HG03558 (cell line): ENCODE measurements at regions not wholly inside any gene's neighbourhood (a gene's known extent, or its start where the extent isn't known, plus 50 kb on each side); places are given as distances from the start of the nearest gene placed in this dataset.

Experiments used
- ATAC-seq: cut with Tn5 transposase; IDR thresholded peaks from one replicate; pipeline ENCODE4 v1.9.1; 2021; ENCODE audit warnings: moderate number of reproducible peaks; ENCODE audit not compliant: unreplicated experiment; ENCODE audit errors: extremely low read depth

- ATAC-seq, result no peak
Observed at GRCh38 chrX:98480606-98481005, 1596.9 kb downstream of the RPA4 start.

- no peak for ATAC-seq
Observed at GRCh38 chrX:98481636-98482035, 1597.9 kb downstream of the RPA4 start.

- ATAC-seq, result no peak
Observed at GRCh38 chrX:98490670-98491069, 1607.0 kb downstream of the RPA4 start.

GRCh38 chrX:98501426-98501825 lies 1617.7 kb downstream of the RPA4 start:
- no peak for ATAC-seq

GRCh38 chrX:98506907-98507306 lies 1623.2 kb downstream of the RPA4 start:
- no peak for ATAC-seq

- ATAC-seq, result no peak
Observed at GRCh38 chrX:98514032-98514431, 1630.3 kb downstream of the RPA4 start.

- no peak for ATAC-seq
Observed at GRCh38 chrX:98516120-98516519, 1632.4 kb downstream of the RPA4 start.

GRCh38 chrX:98523026-98523425 lies 1639.3 kb downstream of the RPA4 start:
- ATAC-seq, result no peak

GRCh38 chrX:98523521-98523920 lies 1639.8 kb downstream of the RPA4 start:
- no peak for ATAC-seq

- no peak for ATAC-seq
Observed at GRCh38 chrX:98548519-98548918, 1664.8 kb downstream of the RPA4 start.

GRCh38 chrX:98568795-98569194 lies 1685.1 kb downstream of the RPA4 start:
- ATAC-seq, result no peak

GRCh38 chrX:98605941-98606340 lies 1722.2 kb downstream of the RPA4 start:
- ATAC-seq, result no peak

GRCh38 chrX:98607739-98608138 lies 1724.0 kb downstream of the RPA4 start:
- no peak for ATAC-seq

GRCh38 chrX:98627645-98628044 lies 1743.9 kb downstream of the RPA4 start:
- no peak for ATAC-seq

- ATAC-seq, result no peak
Observed at GRCh38 chrX:98637451-98637850, 1753.7 kb downstream of the RPA4 start.

GRCh38 chrX:98646351-98646750 lies 1762.6 kb downstream of the RPA4 start:
- ATAC-seq, result no peak

- no peak for ATAC-seq
Observed at GRCh38 chrX:98654565-98654964, 1755.5 kb downstream of the PCDH19 start.
